OCI-LY7 (cell line): ENCODE measurements at regions not wholly inside any gene's neighbourhood (a gene's known extent, or its start where the extent isn't known, plus 50 kb on each side); places are given as distances from the start of the nearest gene placed in this dataset.

ENCODE experiments used
- EZH2phosphoT487 ChIP-seq: fragments of 200-600 bp; sonication (generic); IDR thresholded peaks from 2 replicates; pipeline ENCODE4 v1.6.1; 2018; ENCODE audit warnings: low read depth, borderline replicate concordance, mild to moderate bottlenecking, mixed run types, antibody characterized with exemption, low read length, moderate library complexity, mixed read lengths
- TF ChIP-seq, protein P1 (sequence below): fragments of 200-600 bp; sonication (generic); conservative IDR thresholded peaks from 2 replicates; pipeline ENCODE4 v1.5.1; 2014; ENCODE audit warnings: mild to moderate bottlenecking, antibody characterized with exemption, low read length, moderate library complexity, mixed read lengths

DNA sequence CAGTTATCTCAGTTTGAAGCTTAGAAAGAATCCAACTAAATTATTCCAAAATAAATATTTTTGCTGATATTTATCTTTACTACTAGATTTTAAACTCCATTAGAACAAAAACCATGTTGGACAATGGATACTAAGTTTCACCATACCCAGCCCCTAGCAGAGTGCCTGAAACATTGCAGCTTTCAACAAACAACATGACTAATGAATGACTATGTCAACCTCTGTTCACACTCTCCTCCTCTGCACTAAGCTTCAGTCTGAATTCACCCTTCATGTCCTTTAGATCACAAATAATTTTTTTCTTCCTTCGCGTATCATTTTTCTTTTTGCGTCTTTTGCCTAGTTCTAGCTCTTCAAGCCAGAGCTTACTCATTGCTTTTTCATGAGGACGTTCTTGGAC lies 315.2 kb downstream of the PCDH10 start:
- TF ChIP-seq, protein P1, sequence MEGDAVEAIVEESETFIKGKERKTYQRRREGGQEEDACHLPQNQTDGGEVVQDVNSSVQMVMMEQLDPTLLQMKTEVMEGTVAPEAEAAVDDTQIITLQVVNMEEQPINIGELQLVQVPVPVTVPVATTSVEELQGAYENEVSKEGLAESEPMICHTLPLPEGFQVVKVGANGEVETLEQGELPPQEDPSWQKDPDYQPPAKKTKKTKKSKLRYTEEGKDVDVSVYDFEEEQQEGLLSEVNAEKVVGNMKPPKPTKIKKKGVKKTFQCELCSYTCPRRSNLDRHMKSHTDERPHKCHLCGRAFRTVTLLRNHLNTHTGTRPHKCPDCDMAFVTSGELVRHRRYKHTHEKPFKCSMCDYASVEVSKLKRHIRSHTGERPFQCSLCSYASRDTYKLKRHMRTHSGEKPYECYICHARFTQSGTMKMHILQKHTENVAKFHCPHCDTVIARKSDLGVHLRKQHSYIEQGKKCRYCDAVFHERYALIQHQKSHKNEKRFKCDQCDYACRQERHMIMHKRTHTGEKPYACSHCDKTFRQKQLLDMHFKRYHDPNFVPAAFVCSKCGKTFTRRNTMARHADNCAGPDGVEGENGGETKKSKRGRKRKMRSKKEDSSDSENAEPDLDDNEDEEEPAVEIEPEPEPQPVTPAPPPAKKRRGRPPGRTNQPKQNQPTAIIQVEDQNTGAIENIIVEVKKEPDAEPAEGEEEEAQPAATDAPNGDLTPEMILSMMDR, result no peak
- TF ChIP-seq EZH2phosphoT487, result no peak
